GM04504 (cell line): ENCODE measurements at regions not wholly inside any gene's neighbourhood (a gene's known extent, or its start where the extent isn't known, plus 50 kb on each side); places are given as distances from the start of the nearest gene placed in this dataset.
"Not testable (repeated sequence)": the region's sequence is repeated elsewhere in the genome, so short reads cannot be mapped to it uniquely, and the experiment has no call there.

Source experiments
- DNase-seq: peaks from one replicate; pipeline ENCODE4 v3.0.0-alpha.2; 2012; ENCODE audit warnings: low read depth

DNA sequence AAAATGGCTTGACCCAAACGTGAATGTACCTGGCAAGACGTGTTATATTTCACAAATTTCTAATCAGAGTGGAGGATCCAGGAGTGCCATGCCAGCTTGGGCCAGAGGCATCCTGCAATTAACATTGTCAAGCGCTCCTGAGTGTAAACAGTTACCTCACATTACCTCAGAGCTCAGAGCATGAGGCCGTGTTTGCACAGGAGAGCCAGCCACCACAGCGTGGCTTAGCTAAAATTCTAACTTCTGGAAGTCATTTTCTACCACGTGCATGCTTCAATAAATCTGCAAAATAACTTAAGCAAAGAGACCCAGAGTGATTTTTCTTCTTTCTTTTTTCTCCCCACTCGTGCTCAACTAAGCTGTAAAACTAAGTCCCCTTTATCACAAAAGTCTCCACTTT is 769.0 kb downstream of the KCNJ2 start:
- DNase-seq, result no peak

DNA sequence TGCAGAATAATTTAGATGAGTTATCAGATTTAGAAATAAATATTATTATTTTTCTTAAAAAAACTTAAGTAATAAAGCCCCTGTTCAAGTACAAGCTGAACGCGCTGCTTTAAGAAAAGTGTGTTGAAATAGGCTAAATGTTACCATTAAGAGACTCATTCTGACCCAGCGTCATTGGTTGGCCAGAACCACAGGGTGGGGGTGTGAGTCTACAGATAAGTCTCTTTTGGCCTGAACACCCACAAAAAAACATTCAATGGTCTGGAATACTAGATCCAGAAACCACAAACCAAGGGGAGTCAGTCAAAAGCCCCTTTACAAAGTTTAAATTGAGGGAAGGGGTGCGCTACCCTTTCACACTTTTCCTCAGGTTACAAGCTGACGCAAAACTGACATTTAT is 776.1 kb downstream of the KCNJ2 start:
- no peak for DNase-seq

DNA sequence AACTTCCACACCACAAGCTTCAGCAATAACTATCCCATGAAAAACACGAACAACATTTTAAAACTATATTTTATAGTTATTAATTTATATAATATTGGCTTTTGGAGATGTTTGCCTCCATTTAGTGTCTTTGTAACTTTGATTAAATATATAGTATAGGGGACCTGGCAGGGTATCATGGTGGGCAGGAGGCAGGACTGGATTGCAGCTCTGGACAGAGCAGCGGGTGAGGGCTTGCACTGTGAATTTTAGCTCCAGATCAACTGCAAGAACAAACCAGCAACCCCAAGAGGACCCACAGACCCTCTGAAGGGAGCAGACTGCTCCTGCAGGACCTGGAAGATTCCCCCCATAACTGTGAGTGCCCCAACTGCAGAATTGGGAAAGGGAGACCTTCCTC is 777.9 kb downstream of the KCNJ2 start:
- DNase-seq, result no peak

DNA sequence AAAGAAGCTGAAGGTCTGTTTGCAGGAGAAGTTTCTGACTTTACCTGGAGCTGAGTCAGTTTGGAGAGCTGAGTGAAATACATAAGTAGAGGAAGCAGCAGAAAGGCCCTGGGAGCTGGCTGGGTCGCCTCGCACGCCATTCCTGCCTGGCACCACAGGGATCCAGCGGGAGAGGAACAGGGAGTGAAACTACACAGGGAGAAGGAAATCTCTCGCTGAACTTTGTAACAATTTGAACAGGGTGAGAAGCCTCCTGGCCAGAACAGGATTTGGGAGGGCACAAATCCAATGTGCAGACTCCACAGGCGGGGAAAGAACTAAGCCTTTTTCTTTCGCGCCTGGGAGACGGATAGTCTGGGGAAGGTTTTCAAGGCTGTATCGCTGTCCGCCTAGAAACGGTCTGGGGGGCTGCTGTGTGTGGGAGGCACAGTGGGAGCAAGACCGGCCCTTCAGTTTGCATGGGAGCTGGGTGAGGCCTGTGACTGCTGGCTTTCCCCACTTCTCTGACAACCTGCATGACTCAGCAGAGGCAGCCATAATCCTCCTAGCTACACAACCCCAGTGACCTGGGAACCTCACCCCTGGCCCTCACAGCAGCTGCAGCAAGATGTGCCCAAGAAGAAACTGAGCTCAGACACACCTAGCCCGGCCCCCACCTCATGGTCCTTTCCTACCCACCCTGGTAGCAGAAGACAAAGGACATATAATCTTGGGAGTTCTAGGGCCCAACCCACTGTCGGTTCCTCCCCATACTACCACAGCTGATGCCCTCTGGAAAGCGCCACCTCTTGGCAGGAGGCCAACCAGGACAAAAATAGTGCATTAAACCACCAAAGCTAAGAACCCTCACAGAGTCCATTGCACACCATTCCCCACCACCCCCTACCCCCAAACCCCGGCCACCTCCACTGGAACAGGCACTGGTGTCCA is 778.6 kb downstream of the KCNJ2 start:
- DNase-seq, result no peak

DNA sequence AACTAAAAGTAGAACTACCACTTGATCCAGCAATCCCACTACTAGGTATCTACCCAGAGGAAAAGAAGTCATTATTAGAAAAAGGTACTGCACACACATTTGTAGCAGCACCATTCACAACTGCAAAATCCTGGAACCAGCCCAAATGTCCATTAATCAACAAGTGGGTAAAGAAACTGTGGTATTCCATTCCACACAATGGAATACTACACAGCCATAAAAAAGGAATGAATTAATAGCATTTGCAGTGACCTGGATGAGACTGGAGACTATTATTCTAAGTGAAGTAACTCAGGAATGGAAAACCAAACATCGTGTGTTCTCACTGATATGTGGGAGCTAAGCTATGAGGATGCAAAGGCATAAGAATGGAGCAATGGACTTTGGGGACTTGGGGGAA is 783.8 kb downstream of the KCNJ2 start:
- DNase-seq, result not testable (repeated sequence)

DNA sequence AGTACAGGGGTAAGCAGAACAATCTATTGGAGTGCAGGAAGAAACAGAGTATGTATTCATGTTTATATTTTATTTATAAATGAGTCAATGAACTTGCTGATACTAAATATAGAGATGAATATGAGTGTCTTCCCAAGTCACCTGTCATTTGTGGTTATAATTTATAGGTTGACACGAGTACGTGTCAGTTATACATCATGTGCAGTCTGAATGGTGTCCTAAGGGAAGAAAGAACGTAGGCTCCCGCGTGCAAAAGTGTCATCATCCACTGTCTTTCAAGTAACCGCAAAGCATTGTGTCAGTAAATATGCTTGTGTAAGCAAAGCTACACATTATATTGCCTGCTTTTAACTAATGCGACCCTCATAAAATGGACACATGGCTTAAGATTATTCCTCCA is 786.1 kb downstream of the KCNJ2 start:
- no peak for DNase-seq

DNA sequence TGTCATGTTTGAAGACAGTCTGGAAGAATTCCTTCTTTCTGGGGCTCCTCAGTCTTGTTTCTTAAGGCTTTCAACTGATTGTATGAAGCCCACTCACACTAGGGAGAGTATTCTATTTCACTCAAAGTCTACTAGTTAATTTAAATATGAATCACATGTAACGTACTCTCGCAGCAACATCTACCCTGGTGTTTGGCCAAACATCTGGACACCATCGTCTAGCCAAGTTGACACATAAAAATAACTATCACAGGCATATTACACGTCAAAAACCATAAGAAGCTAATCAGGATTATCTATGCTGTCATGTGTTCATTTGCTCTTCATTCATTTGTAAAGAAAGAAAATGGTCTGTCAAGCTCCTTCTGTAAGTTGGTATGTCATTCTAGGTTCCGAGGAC is 787.4 kb downstream of the KCNJ2 start:
- no peak for DNase-seq

DNA sequence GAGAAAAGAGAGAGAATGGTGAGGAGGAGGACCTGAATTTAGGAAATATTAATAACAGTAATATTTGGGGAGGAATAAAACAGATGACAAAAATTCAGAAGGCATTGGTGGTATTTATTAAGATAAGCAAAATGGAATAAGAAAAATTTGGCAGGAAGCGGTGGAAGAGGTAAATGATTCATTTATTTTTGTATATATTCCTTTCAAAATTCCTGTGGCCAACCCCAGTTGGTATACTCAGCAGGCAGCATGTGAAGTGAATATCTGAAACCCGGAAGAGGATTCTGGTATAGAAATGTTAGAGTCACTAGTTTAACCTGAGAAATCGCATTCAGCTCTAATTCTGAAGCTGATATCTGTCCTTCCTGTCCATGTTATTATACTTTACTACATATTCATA is 792.0 kb downstream of the KCNJ2 start:
- no peak for DNase-seq

DNA sequence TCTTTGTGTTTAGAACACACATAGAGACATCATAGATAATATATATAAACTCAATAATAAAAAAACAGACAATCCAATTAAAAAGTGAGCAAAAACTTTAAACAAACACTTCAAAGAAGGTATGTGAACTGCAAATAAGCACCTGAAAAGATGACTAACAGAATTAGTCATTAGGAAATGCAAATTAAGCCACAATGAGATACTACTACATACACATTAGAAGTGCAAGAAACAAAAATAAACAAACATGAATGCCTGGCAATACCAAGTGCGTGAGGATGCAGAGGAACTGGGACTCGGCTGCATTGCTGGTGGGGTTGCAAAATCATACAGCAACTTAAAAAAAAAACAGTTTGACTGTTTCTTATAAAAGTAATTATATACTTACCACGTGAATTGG is 799.0 kb downstream of the KCNJ2 start:
- no peak for DNase-seq

DNA sequence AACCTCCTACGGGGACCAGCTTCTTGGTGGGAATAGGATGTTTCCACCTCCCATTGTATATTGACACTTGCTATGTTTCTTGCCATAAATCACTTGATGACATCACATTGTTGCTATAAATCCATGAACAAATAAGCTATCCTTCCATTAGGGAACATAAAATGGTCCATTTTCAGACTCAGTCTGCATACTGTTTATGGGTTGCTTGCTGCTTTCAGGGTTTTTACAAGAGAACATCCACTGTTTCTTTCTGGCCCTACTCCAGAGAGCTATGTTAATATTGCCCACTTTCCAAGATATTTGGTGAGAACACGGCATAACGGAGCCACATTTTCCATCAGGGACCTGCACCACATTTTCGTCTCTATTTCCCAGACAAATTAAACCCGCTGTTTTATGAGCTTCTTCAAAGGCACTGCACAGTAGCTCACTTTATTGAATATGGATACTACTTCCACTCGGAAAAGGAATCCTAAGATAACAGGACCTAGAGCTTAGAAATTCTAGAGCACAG is 800.2 kb downstream of the KCNJ2 start:
- no peak for DNase-seq

DNA sequence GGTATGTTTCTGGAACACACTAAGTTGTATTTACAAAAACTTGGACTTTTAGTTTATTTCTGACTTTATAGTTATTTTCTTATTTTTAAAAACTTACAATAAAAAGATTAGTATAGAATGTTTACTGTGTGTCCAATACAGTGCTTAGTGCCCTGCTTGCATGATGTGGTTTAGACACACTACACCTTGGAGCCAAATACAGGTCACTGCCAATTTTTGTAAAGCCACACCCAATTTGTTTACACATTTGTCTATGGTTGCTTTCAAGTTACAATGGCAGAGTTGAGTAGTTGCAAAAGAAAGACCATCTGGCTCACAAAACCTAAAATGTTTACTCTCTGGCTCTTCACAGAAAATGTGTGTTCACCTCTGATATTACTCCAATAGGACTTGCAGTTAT is 807.1 kb downstream of the KCNJ2 start:
- DNase-seq, result no peak

DNA sequence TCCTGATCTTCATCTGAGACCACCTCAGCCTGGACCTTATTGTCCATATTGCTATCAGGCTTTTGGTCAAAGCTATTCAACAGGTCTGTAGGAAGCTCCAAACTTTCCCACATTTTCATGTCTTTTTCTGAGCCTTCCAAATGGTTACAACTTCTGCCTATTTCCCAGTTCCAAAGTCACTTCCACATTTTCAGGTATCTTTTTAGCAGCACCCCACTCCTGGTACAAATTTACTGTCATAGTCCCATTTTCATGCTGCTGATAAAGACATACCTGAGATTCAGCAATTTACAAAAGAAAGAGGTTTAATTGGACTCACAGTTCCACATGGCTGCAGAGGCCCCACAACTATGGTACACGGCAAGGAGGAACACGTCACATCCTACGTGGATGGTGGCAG is 815.5 kb downstream of the KCNJ2 start:
- no peak for DNase-seq

DNA sequence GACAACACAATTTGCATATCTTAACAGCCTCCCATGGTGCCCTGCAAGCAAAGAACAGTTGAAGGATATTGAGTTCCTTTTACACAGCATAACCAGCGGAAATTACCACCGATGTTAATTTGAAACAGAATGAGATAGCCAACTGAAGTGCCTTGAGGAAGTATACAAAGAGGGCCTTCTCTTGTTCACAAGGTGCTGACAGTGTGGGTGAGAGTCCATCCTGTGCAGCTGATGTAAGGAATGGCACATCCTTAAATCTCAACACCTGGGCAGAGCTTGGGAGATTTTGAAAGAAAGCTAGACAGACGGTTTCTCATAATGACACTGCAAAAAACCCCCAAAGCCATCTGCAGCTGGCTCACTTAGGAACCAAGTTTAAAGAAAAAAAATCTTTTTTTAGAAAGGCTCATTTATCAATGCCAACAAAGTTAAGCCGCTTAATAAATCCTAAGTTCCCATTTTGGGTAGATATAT is 818.6 kb downstream of the KCNJ2 start:
- DNase-seq, result no peak

DNA sequence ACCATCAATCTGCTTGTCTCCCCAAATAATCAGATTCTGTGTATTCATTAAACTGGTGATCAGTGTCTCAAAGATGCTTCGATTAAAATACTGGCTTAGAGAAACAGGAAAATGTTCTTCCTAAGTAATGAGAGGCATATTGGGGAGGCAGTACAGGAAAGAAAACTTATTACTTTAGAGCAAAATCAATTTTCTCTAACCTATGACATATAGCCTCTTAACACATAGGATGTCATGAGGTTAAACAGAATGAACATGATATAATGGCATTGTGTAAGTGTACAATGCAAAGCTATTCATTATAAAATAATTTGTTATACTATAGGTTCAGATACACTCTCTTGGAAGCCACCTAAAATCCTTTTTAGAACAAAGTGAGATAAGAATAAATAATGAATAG is 819.3 kb downstream of the KCNJ2 start:
- DNase-seq, result no peak

DNA sequence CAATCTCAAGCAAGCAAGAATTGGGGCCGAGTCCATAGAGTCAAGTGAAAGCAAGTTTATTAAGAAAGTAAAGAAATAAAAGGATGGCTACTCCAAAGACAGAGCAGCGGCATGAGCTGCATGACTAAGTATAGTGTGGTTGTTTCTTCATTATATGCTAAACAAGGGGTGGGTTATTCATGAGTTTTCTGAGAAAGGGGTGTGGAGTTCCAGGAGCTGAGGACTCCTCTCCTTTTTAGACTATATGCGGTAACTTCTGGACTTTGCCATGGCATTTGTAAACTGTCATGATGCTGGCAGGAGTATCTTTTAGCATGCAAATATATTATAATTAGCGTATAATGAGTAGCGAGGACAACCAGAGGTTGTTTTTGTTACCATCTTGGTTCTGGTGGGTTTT is 819.9 kb downstream of the KCNJ2 start:
- no peak for DNase-seq

DNA sequence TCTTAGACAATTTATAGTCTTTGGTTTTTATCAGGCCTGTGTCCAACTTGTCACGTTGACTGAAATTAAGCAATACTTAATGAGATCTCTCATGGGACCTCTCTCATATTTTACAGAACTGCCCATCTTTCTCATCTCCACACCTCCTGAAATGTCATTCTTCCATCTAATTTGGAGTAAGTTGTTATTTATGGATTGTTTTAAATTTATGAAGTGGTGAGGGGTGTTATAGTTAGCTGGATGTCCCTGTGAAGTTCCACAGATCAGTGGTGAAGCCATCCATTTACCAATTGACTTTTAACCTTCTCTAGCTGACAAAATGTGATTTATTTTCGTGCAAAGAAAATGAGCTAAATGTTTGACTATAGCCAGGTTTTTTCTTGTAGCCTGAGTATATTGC is 824.9 kb downstream of the KCNJ2 start:
- no peak for DNase-seq

DNA sequence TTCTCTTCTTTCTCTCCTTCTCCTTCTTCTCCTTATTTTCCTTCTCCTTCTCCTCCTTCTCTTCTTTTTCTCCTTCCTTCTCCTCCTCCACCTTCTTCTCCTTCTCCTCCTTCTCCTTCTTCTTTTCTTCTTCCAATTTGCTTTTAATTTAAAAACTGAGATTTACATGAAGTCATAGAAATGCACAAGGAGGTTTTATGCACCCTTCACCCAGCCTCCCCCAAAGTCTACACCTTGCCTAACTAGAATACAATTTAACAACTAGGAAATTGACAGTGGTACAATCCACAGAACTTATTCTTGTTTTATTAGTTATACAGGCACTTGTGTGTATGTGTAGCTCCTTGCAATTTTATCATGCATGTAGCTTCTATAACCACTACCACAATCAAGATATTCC is 826.7 kb downstream of the KCNJ2 start:
- DNase-seq, result no peak

DNA sequence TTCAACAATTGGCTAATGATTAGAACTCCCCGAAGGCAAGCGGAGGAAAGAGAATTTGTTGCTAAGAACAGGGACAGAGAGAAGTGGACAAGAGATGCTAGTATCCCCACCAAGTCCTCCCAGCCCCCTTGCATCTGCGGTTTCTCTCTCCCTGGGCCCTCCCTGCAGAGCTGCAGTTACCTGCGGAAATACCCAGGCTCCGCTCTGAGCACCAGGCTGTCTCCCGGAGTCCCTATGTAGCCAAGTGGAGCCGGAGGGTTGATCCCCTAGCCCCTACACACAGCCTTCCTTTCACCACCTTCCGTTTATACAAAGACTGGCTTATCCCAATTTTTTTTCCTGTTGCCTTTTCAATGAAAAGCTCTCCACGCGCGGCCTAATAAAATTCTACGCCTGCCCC is 834.4 kb downstream of the KCNJ2 start:
- DNase-seq, result no peak

DNA sequence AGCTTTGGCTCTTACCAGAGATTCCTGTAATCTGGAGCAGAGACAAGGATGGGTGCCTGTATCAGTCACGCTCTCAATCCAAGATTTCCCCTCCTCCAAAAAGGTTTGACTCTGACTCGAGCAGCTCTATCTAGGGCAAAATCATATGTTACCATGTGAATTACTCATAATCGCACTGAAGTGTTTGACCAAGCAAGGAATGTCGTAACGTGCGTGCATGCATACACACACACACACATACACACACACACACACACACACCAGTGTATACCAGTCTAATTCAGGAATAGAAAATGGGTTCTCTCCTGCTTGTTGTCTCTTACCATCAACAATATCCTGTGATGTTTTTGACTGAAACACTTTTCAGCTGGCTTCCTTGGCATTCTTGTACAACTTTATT is 835.1 kb downstream of the KCNJ2 start:
- no peak for DNase-seq

DNA sequence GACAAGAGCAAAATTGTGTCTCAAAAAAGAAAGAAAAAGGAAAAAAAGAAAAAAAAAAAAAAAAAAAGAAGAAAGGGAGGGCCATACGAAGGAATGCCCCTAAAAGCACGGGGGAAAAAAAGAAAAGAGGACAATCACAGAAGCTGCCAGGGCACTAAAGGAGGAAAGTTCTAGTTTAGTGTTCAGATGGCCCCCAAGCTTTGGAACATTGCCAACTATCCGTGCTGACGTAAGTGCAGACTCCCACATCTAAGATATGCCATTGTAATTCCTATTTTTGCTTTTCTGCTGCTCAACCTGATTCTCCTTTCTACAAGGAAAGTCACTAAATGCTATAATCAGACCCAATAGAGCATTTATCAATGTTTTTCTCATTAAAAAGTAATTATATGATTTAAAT is 842.1 kb downstream of the KCNJ2 start:
- no peak for DNase-seq

DNA sequence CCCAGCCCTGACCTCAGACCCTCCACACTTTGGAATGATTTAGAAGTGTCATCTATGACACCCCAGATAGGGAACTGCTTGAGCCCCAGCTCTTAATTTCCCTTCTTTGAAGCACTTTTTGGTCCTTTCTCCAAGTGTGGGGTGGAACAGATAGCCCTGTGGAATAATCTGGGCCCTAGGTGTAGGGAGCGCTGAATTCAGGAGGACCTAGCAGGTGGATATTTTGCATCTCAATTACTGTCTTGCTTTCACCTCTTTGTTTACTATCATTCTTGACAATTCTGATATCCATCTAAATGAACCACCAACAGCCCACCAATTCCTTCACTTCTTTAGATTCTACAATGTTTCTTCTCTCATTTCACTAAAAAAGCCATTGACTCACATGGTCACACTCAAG is 850.4 kb downstream of the KCNJ2 start:
- DNase-seq, result no peak

DNA sequence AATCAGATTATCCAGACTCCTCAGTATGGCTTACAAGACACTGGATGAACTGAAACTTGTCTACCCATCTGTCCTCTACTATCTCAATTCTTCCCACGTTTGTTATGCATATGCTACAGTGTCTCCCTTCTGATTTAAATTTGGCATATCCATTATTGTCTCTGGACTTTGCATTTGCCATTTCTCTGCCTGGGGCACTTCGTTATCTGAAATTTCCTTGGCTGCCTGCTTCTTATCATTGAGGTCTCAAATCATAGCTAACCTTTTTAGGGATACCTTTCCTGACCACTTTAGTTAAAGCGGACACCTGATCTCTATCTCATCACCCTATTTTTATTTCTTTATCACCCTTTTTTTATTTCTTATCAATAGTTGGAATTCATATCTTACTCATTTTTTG is 853.4 kb downstream of the KCNJ2 start:
- no peak for DNase-seq

DNA sequence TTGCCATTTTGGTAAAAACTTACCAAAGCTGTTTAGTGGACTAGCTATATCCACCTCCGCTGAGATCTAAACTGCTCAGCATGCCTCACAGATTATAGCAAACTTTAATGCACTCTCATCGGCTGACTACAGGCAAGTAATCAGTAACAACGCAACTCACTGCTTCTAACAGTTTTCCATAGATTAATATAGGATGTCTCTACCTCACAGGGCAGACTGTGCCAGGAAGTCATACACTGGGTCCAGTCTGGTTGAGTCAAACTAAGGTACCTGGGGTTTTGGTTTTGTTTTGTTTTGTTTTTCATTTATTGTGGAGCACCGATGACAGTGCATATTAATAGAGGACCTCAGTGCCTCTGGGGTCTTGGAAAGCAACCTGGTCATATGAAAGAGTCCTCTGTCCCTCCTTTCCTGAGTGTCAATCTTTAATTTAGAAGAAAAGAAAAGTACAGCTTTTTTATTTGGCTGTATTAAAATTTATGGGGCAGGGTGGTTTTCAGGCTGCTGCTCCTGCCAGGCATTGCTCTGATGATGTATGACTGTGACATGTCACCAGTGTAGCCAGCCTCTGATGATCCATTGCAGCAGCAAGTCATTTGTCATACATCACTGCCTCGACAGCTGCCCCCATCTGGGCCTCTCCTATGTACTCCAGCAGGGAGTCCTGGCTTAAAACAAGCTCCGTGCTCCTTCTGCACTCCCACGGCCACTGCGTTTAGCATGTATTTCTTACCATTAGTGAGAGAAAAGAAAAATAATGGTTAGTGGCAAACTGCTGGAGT is 854.1 kb downstream of the KCNJ2 start:
- DNase-seq, result no peak
